ENCODE measurements at regions not wholly inside any gene's neighbourhood (a gene's known extent, or its start where the extent isn't known, plus 50 kb on each side); places are given as distances from the start of the nearest gene placed in this dataset.

DNA sequence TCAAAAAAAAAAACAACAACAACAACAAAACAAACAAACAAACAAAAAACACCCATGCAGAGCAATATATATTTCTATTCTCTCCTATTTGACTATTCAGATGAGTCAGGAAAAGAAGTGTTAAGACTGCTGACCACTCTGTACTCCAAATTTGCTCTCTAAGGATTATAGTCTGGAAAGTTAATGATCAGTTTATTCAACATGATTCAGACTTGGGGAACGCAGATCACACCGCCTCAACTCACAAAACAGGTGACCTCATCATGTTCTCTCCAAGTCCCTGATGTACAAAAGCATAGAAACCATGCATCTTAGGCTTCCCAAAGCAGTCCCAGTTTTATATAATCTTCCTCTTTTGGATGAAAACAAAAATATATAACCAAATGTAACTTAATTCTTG is 51.9 kb upstream of the PRRC2C start:
- TF ChIP-seq, protein P1, sequence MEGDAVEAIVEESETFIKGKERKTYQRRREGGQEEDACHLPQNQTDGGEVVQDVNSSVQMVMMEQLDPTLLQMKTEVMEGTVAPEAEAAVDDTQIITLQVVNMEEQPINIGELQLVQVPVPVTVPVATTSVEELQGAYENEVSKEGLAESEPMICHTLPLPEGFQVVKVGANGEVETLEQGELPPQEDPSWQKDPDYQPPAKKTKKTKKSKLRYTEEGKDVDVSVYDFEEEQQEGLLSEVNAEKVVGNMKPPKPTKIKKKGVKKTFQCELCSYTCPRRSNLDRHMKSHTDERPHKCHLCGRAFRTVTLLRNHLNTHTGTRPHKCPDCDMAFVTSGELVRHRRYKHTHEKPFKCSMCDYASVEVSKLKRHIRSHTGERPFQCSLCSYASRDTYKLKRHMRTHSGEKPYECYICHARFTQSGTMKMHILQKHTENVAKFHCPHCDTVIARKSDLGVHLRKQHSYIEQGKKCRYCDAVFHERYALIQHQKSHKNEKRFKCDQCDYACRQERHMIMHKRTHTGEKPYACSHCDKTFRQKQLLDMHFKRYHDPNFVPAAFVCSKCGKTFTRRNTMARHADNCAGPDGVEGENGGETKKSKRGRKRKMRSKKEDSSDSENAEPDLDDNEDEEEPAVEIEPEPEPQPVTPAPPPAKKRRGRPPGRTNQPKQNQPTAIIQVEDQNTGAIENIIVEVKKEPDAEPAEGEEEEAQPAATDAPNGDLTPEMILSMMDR (IDR thresholded peaks at IDR 0.05 in 8 of 11, conservative IDR thresholded peaks at IDR 0.05 in 3 of 11): no peak
- no peak for TF ChIP-seq POLR2AphosphoS5 (IDR thresholded peaks at IDR 0.05)
